ENCODE measurements at regions not wholly inside any gene's neighbourhood (a gene's known extent, or its start where the extent isn't known, plus 50 kb on each side); places are given as distances from the start of the nearest gene placed in this dataset.
"Not testable (repeated sequence)": the region's sequence is repeated elsewhere in the genome, so short reads cannot be mapped to it uniquely, and the experiment has no call there.

DNA sequence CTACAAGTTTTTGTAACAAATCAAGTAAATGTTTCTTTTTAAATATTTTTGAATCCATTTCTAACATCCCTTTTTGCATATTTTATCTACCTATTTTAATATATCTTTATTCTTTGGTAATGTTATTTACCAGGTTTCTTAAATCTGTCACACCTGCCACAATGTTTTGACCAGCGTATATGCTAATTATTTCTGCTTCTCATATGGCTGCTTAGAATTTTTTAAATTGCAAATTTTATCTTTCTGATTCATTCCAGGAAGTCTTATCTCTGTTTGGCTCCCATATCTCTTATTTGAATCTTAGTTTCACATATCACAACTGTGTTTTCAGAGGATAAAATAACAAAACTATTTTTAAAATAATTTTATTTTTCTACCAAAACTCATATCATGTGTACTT, 1411.1 kb downstream of the KCNT2 start:
- intact Hi-C loops (cut with DNase I) = no loop called here
- no peak for DNase-seq (ENCODE audit: low spot score)

- no peak for DNase-seq (ENCODE audit: low spot score)
- intact Hi-C loops (cut with DNase I) = no loop called here
Measured at GRCh38 chr1:195195423-195196057, 1412.7 kb downstream of the KCNT2 start.

DNA sequence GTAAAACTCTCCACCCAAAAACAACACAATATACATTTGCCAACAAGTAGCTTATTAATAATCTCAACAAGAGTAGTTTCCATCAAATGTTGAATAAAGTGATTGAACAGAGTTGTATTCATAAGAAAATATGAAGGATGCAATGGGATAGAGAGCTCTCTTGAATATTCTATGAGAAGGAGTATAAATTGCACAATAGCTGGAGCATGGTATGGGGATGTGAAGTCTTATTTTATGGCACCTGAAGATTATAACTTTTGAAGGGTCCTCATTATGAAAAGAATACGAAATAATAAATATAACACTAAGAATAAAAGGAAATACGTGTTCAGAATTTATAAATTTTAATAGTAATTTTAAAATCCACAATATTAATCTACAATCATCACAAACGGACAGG, 1415.1 kb downstream of the KCNT2 start:
- intact Hi-C loops (cut with DNase I) = no loop called here
- no peak for DNase-seq (ENCODE audit: low spot score)

DNA sequence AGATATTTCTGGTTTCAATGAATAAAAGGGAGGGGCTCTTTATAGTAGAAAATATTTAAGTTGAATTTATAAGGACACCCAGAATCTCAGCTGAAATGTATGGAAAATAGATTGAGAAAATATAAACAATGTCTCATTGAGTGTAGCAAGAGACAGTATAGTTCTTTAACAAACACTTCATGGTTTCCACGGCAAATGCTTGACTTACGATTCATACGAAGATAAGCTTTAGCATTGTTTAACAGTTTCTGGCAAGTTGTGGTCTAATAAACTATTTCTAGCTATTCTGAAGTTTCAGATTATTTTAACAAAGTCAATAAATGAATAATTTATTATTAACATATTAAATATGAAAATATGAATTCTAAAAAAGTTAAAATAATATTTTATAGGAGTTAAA, 1419.4 kb downstream of the KCNT2 start:
- no peak for DNase-seq (ENCODE audit: low spot score)
- intact Hi-C loops (cut with DNase I) = no loop called here

DNA sequence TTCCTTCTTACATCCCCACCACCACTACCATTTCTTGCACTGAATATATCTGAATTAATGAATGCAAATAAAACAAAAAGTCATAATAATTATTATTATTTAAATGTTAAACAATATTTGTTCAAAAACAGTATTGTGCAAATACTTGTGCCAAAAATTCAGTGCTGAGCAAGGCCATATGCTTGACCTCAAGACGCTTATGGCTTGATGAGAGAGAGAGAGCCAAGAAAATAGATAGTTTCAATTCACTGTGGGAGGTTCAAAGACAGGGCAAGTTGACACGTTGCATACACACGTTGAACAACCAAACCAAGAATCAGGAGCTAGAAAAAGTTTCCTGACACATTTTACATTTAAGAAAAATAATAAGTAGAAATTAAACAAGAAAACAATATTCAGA, 1421.7 kb downstream of the KCNT2 start:
- DNase-seq (ENCODE audit: low spot score) = no peak
- intact Hi-C loops (cut with DNase I) = no loop called here

DNA sequence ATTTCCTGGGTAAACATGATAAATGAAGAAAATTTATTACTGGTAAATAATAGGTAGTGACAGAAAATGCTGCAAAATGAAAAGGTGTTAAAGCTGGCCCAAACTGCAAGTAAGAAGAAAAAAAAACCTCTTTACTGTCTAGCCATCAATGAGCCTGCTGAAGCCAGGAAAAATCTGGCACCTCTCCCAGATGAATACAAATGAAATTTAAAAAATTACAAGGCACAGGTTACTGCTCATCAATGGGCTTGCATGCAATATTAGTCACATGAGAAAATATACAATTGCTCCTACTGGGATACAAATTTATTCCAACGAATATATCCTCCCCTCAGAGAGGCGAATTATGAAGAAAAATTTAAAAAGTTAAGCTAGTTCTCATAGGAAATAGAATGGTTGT, 1422.5 kb downstream of the KCNT2 start:
- no peak for DNase-seq (ENCODE audit: low spot score)
- intact Hi-C loops (cut with DNase I) = no loop called here

DNA sequence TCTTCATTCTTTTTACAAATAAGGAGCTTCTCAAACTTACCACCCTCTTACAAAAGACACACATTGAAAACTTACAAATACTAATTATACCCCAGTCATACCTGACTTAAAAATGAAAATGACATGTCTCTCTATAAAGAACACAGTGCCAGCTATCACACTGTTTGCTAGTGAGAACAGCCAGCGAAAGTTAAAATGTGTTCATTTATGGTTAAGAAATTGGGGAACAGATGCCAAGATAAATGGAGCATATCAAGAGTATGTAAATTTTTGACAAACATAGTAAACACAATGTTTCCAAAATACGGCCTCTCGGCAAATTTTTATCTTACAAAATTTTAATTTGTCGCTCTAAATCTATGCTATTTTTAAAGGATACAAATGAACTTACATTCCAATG, 1422.9 kb downstream of the KCNT2 start:
- intact Hi-C loops (cut with DNase I) = no loop called here
- no peak for DNase-seq (ENCODE audit: low spot score)

- intact Hi-C loops (cut with DNase I) = no loop called here
Measured at GRCh38 chr1:195173753-195174152, 1434.5 kb downstream of the KCNT2 start.

GRCh38 chr1:195159795-195160194, 1448.4 kb downstream of the KCNT2 start:
- DNase-seq (ENCODE audit: low spot score); intact Hi-C loops (cut with DNase I): not testable (repeated sequence)

More at GRCh38 chr1:195173753-195174152, 1434.5 kb downstream of the KCNT2 start:
- DNase-seq (ENCODE audit: low spot score) = no peak

- intact Hi-C loops (cut with DNase I) = no loop called here
- no peak for DNase-seq (ENCODE audit: low spot score)
Measured at GRCh38 chr1:195158091-195158490, 1450.1 kb downstream of the KCNT2 start.

DNA sequence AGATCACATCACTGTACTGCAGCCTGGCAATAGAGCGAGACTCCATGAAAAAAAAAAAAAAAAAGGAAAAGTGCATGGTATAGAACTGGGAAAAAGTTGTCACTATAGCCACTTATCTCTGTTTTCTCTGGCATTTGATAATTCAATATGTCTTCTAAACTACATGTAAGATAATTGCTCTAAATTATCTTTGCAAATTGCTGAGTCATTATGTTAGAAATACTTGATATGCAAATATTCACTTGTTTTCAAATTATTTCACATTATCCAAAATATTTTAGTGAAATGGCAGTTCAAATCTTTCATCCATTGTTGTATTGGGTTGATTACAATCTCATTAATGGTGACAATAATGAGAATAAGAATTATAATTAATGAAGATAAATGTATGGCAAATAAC, 1455.1 kb downstream of the KCNT2 start:
- DNase-seq (ENCODE audit: low spot score) = no peak
- intact Hi-C loops (cut with DNase I) = no loop called here

GRCh38 chr1:195150768-195151167, 1457.5 kb downstream of the KCNT2 start:
- no peak for DNase-seq (ENCODE audit: low spot score)
- intact Hi-C loops (cut with DNase I) = no loop called here

- intact Hi-C loops (cut with DNase I) = no loop called here
- no peak for DNase-seq (ENCODE audit: low spot score)
Measured at GRCh38 chr1:195141294-195141693, 1466.9 kb downstream of the KCNT2 start.

DNA sequence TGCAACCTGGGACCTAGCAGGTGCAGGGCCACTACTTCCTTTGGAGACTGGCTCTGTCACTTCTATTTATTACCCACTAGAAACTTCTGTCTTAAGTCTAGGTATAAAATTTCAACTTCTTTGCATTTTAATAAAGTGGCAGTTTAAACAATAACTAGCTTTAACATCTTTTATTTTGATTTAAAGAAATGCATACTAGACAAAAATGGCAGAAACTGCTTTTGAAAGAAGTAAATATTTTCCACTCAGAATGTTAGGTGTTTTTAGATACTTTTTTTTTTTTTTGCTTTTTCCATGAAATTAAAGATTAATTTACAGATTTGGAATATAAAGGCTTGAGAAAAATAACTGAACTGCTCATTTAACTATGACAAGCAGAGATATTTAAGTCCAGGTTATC, 1477.6 kb downstream of the KCNT2 start:
- DNase-seq (ENCODE audit: low spot score) = no peak
- intact Hi-C loops (cut with DNase I) = no loop called here

DNA sequence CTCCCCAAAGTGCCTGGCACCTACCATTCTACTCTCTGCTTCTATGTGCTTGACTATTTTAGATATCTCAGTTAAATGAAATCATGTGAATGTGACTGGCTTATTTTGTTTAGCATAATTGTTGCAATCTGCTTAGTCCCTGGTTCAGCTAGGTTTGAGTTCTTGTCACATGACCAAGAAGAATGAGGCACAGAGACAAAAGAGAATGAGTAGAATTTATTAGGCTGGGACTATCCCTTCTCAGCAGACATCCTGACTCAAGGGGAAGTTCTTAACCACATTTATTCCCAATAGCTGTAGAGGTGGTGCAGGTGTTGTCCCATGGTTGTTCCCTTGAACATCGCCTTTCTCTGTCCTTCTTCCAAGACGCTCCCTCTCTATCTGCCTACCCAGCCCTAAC, 1485.7 kb downstream of the KCNT2 start:
- intact Hi-C loops (cut with DNase I) = no loop called here
- DNase-seq (ENCODE audit: low spot score) = no peak

DNA sequence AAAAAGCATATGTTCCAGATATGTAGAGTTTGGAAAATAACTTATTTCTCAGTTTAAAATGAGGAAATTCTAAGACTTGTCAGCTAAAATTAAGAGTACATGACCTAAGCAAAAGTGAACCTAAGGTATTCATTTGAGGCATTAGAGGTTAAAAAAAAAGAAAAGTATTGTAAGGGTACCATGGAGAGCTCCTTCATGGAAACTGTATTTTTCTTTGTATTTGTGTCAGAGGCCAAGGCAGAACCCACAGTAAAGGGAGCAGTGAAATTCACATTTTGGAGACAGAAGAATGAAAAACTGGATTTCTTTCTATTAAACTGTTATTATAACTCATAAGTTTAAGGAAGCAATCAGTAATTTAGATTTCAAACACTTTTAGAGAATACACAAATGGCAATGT, 1494.8 kb downstream of the KCNT2 start:
- intact Hi-C loops (cut with DNase I) = no loop called here
- DNase-seq (ENCODE audit: low spot score) = no peak

DNA sequence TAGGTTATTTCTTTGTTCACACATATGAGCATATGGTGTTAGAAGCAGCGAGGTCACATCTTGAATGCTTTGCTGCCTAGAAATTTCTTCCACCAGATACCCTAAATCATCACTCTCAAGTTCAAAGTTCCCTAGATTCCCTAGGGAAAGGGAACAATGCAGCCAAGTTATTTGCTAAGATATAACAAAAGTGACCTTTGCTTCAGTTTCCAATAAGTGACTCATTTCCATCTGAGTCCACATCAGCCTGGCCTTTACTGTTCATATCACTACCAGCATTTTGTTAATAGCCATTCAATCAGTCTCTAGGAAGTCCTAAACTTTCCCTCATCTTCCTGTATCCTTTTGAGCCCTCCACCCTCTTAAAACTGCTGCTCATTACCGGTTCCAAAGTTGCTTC, 1502.5 kb downstream of the KCNT2 start:
- no peak for DNase-seq (ENCODE audit: low spot score)
- intact Hi-C loops (cut with DNase I) = no loop called here

DNA sequence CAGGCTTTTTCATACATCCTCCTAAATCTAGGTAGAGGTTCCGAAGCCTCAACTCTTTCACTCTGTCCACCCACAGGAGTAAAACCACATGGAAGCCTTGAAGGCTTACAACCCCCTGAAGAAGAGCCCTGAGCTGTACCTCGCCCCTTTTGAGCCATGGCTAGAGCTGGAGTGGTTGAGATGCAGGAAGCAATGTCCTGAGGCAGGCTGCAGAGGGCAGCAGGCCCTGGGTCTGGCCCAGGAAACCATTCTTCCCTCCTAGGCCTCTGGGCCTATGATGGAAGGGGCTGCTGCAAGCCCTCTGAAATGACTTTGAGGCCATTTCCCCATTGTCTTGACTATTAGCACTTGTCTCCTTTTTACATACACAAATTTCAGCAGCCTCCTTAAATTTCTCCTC, 1503.0 kb downstream of the KCNT2 start:
- intact Hi-C loops (cut with DNase I) = no loop called here
- no peak for DNase-seq (ENCODE audit: low spot score)

DNA sequence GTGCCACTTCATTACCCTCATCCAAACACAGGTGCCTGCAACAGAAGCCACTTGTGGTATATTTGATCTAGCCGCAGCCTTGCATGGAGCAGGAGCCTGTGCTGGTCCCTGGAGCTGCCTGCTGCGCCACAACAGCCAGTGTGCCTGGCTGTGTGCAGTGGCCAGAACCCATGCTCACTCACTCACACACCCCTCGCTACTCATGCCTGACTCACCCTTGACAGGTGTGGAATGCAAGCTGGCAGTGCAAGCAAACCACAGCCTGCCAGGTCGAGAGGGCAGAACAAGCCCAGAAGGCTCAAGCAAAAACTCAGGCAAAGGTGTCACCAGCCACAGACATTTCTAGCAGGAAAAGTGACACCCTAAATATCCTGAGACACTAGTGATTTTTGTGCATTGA, 1510.9 kb downstream of the KCNT2 start:
- intact Hi-C loops (cut with DNase I) = no loop called here
- no peak for DNase-seq (ENCODE audit: low spot score)

DNA sequence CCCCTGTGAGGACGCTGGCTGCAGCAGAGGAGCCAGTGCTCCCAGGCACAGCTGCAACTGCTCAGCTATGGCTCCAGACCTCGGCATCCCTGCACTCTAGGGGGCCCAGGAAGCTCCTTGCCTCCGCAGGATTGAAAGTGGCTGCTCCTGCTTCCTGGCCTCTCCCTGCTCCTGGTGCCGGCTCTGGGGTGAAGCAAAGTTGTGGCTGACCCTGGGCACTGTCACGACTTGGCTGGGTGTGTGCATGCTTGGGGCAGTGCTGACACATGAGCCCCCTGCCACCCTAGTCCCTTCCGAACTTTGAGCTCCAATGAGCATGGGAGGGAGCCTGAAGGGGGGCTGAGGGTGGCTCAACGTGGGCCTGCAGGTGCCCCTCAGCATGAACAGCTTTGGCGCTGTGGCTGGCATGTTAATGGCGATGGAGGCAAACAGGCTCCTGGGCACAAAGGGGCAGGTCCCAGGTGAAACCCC, 1512.2 kb downstream of the KCNT2 start:
- DNase-seq (ENCODE audit: low spot score) = peak; percentile 59
- intact Hi-C loops (cut with DNase I) = no loop called here

GRCh38 chr1:195085196-195085595, 1523.0 kb downstream of the KCNT2 start:
- no peak for DNase-seq (ENCODE audit: low spot score)
- intact Hi-C loops (cut with DNase I) = no loop called here

DNA sequence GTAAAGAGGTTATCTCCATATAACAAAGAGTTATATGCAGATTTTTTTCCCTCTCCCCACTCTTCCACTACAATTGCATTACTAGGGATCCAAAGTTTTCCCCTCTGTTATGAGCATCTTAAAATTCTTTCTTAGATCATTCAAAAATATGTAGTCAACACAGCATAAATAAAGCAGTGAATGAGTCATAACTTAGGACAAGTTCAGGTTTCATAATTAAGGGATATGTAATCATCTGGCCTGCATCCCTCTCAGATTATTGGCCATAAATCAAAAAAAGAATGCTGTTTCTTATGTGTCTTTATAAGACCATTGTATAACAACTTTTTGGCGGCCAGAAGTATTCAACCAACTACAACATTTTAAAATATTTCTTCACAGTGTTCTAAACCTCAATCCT, 1526.1 kb downstream of the KCNT2 start:
- DNase-seq (ENCODE audit: low spot score) = no peak
- intact Hi-C loops (cut with DNase I) = no loop called here
